Neuron (in vitro differentiated cells): ENCODE measurements at regions not wholly inside any gene's neighbourhood (a gene's known extent, or its start where the extent isn't known, plus 50 kb on each side); places are given as distances from the start of the nearest gene placed in this dataset.
"Not testable (repeated sequence)": the region's sequence is repeated elsewhere in the genome, so short reads cannot be mapped to it uniquely, and the experiment has no call there.

Source experiments
- H2AFZ ChIP-seq: one replicate; pipeline ENCODE4 v1.6.1; 2013; ENCODE audit warnings: low read depth, mild to moderate bottlenecking, inconsistent platforms, low read length, moderate library complexity
- H3K27me3 ChIP-seq: one replicate; pipeline ENCODE4 v1.6.1; 2013; ENCODE audit warnings: low read length; ENCODE audit not compliant: insufficient read depth
- H3K36me3 ChIP-seq: one replicate; pipeline ENCODE4 v1.6.1; 2013; ENCODE audit warnings: low read length; ENCODE audit not compliant: insufficient read depth
- H3K4me1 ChIP-seq: one replicate; pipeline ENCODE4 v1.6.1; 2013; ENCODE audit warnings: low read length; ENCODE audit not compliant: insufficient read depth
- H3K4me3 ChIP-seq: 2 replicates; pipeline ENCODE4 v1.5.1; 2013; ENCODE audit warnings: mild to moderate bottlenecking, low read length, moderate library complexity
- H3K9me3 ChIP-seq: one replicate; pipeline ENCODE4 v1.6.1; 2013; ENCODE audit warnings: low read length

GRCh38 chr2:22186261-22186828 is 1062.6 kb downstream of the TDRD15 start:
- not testable (repeated sequence) for H3K36me3 ChIP-seq, H3K4me1 ChIP-seq, H3K27me3 ChIP-seq, H3K4me3 ChIP-seq, H3K9me3 ChIP-seq, H2AFZ ChIP-seq

GRCh38 chr2:22189893-22190480 is 1066.2 kb downstream of the TDRD15 start:
- H3K4me1 ChIP-seq = no peaks in the 10 kb centered on the region
- H2AFZ ChIP-seq = no peak overlapping the region
- H3K27me3 ChIP-seq = no peaks in the 10 kb centered on the region
- no peak overlapping the region for H3K4me3 ChIP-seq
- no peaks in the 10 kb centered on the region for H3K36me3 ChIP-seq
- no peaks in the 10 kb centered on the region for H3K9me3 ChIP-seq

- Histone ChIP-seq H3K9me3 (no peaks in the 10 kb centered on the region), H3K36me3 (no peaks in the 10 kb centered on the region), H2AFZ (no peak overlapping the region), H3K4me3 (no peak overlapping the region), H3K27me3 (no peaks in the 10 kb centered on the region), H3K4me1 (no peaks in the 10 kb centered on the region)
Measured at GRCh38 chr2:22194218-22194617, 1070.5 kb downstream of the TDRD15 start.

DNA sequence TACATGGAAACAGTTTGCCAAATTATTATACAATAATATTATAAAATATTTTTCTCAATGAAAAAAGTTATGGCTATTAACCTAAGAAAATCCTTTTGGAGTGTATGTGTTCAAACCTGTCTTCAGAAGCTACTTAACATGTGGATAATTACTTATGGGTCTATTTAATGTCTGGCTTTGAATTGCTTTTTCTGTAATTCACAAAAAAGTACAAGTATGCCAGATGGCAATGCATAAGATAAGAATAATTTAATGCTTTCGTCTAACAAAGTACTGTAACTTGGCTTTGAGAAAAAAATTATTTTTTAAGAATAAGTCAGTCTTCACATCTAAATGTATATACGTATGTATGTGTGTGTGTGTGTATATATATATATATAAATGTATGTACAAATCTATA is 1073.0 kb downstream of the TDRD15 start:
- Histone ChIP-seq H3K27me3 (no peaks in the 10 kb centered on the region), H2AFZ (no peak overlapping the region), H3K4me1 (no peaks in the 10 kb centered on the region), H3K36me3 (no peaks in the 10 kb centered on the region), H3K9me3 (no peaks in the 10 kb centered on the region), H3K4me3 (no peak overlapping the region)

DNA sequence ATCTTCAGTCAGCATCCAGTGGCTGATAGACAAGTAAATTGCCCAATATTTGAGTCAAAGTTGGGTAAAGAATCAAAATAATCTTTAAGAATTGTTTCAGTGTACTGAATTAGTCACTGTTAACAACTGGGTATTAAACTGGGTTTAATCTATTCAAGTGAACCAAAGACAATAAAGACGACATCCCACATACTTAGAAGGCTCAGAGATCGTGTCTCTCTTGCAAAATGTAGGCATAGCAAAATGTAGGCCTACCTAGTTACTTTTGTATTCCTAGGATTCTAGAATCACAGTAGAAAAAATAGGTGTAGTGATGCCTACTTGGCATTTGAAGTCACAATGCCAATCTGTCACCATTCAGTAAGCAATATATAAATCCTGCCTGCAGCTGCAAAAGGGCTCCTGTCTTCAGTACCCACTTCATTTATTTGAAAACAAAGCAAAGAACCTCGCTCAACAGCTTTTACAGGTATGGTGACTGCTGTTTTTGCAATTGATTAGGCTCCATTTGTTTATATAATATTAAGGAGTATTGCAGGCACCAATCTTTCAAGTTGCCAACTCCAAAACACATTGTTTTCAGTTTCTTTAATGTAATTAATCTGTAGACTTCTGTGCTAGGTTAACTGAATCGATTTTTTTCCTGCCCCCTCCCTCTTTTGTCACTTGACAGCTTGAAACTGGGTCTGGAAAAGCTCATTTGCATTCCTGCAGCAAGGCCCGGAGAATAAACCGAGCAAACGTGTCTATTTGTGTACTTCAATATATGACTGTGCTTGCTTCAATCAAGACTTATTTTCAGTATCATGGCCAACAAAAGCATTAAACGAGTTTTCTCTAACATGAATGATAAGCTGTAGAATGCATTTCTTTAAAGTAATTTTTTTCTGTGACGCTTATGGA is 1074.9 kb downstream of the TDRD15 start:
- H3K36me3 ChIP-seq = no peaks in the 10 kb centered on the region
- H3K4me3 ChIP-seq = no peak overlapping the region
- H3K27me3 ChIP-seq = no peaks in the 10 kb centered on the region
- H2AFZ ChIP-seq = no peak overlapping the region
- no peaks in the 10 kb centered on the region for H3K9me3 ChIP-seq
- H3K4me1 ChIP-seq = no peaks in the 10 kb centered on the region

- H3K4me1 ChIP-seq = no peaks in the 10 kb centered on the region
- no peak overlapping the region for H3K4me3 ChIP-seq
- H3K27me3 ChIP-seq = no peaks in the 10 kb centered on the region
- no peaks in the 10 kb centered on the region for H3K9me3 ChIP-seq
- no peaks in the 10 kb centered on the region for H3K36me3 ChIP-seq
- no peak overlapping the region for H2AFZ ChIP-seq
Measured at GRCh38 chr2:22199994-22200393, 1076.2 kb downstream of the TDRD15 start.

- Histone ChIP-seq H3K4me3 (no peak overlapping the region), H3K9me3 (no peaks in the 10 kb centered on the region), H3K4me1 (no peaks in the 10 kb centered on the region), H3K27me3 (no peaks in the 10 kb centered on the region), H3K36me3 (no peaks in the 10 kb centered on the region), H2AFZ (no peak overlapping the region)
Measured at GRCh38 chr2:22209545-22209944, 1085.8 kb downstream of the TDRD15 start.

DNA sequence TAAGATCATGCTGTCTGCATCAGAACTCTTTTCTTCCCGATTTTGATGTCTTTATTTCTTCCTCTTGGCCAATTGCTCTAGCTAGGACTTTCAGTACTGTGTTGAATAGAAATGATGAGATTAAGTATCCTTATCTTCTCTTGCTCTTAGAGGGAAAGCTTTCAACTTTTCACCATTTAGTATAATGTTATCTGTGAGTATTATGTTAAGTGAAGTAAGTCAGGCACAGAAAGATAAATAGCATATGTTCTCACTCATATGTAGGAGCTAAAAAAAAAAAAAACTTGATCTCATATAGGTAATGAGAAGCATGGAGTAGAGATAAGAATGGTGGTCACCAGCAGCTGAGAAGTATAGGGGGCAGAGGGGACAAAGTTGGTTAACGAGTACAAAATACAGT is 1089.5 kb downstream of the TDRD15 start:
- Histone ChIP-seq H2AFZ (no peak overlapping the region), H3K36me3 (no peaks in the 10 kb centered on the region), H3K27me3 (no peaks in the 10 kb centered on the region)

GRCh38 chr2:22215517-22215916 is 1091.7 kb downstream of the TDRD15 start:
- no peaks in the 10 kb centered on the region for H3K36me3 ChIP-seq
- H3K4me1 ChIP-seq = no peaks in the 10 kb centered on the region
- no peaks in the 10 kb centered on the region for H3K27me3 ChIP-seq
- no peak overlapping the region for H2AFZ ChIP-seq
- no peaks in the 10 kb centered on the region for H3K9me3 ChIP-seq
- H3K4me3 ChIP-seq = no peak overlapping the region

More for the DNA sequence above, 1089.5 kb downstream of the TDRD15 start:
- H3K4me3 ChIP-seq = no peak overlapping the region
- H3K9me3 ChIP-seq = no peaks in the 10 kb centered on the region
- H3K4me1 ChIP-seq = no peaks in the 10 kb centered on the region

DNA sequence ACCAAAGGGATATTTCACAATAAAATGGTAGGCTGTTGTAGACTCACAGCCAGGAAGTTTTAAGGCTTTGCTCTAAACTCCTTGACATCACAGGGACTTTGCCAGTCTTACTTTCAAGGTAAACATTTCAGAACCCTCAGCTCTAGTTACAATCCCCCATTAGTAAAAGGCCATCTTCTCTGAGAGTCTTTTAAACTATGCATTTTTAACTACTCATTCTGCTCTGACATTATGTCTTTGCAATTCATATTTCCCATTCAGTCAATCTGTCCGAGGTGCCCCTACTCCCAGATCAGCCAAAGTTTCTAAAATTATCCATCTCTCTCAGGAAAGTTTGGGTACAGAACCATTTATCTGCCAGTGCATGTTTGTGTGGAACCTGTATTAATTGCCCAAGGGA is 1094.1 kb downstream of the TDRD15 start:
- no peaks in the 10 kb centered on the region for H3K36me3 ChIP-seq
- no peak overlapping the region for H3K4me3 ChIP-seq

DNA sequence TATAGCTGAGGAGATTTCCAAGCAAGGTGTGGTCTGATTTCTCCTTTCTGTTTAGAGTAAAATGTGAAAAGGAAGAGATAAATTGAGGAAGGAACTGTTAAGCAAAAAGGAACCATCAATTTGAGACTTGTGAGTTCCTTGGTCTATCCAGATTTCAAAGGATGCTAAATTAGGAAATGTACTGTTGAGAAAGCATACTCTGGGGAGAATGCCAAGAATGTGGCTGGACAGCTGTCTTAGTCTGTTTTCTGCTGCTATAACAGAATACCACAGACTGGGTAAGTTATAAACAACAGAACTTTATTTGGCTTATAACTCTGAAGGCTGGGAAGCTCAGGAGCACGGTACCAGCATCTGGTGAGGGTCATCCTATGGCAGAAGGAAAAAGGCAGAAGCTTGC is 1097.2 kb downstream of the TDRD15 start:
- no peaks in the 10 kb centered on the region for H3K27me3 ChIP-seq
- no peak overlapping the region for H3K4me3 ChIP-seq
- H3K36me3 ChIP-seq = no peaks in the 10 kb centered on the region
- no peaks in the 10 kb centered on the region for H3K9me3 ChIP-seq
- H3K4me1 ChIP-seq = no peaks in the 10 kb centered on the region
- no peak overlapping the region for H2AFZ ChIP-seq

More for the DNA sequence above, 1094.1 kb downstream of the TDRD15 start:
- Histone ChIP-seq H3K9me3 (no peaks in the 10 kb centered on the region), H3K4me1 (no peaks in the 10 kb centered on the region), H3K27me3 (no peaks in the 10 kb centered on the region), H2AFZ (no peak overlapping the region)

DNA sequence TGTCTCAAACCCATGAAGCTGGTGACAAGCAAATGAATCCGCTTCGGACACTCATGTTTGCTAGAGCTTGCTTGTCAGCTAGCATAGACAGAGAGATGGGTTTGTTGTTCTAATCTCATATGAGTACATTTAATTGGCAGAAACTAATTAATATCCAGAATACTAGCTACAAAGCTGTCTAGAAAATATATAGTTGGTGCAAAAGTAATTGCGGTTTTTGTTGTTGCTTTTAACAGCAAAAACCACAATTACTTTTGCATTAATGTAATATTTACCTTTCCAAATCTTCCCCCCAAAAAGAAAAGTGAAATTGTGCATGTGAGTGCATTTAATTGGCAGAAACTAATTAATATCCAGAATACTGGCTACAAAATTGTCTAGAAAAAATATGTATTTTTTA is 1115.2 kb downstream of the TDRD15 start:
- Histone ChIP-seq H3K9me3 (no peaks in the 10 kb centered on the region), H3K36me3 (no peaks in the 10 kb centered on the region), H2AFZ (no peak overlapping the region), H3K4me1 (no peaks in the 10 kb centered on the region), H3K27me3 (no peaks in the 10 kb centered on the region), H3K4me3 (no peak overlapping the region)

DNA sequence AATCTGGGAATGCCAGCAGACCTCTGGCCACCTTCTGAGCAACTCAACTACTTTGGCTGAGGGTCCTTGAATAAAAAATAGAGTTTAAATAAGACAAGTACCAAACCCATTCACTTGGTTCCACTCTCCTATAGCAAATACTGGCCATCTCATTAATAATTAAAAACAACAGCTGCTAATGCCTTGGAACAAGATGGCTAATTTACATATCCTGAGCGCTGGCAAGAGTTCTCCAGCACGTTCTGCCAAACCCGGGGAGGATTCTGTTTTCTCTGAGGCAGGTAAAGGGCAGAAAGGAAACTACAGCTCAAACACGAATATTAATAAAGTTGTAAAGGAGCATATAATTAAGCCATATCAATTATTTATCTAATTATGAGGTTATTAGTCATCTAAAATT is 1123.7 kb downstream of the TDRD15 start:
- H3K27me3 ChIP-seq = no peaks in the 10 kb centered on the region
- H3K36me3 ChIP-seq = no peaks in the 10 kb centered on the region
- no peaks in the 10 kb centered on the region for H3K4me1 ChIP-seq
- no peak overlapping the region for H3K4me3 ChIP-seq
- no peaks in the 10 kb centered on the region for H3K9me3 ChIP-seq
- no peak overlapping the region for H2AFZ ChIP-seq
